ENCODE measurements at regions not wholly inside any gene's neighbourhood (a gene's known extent, or its start where the extent isn't known, plus 50 kb on each side); places are given as distances from the start of the nearest gene placed in this dataset.

DNA sequence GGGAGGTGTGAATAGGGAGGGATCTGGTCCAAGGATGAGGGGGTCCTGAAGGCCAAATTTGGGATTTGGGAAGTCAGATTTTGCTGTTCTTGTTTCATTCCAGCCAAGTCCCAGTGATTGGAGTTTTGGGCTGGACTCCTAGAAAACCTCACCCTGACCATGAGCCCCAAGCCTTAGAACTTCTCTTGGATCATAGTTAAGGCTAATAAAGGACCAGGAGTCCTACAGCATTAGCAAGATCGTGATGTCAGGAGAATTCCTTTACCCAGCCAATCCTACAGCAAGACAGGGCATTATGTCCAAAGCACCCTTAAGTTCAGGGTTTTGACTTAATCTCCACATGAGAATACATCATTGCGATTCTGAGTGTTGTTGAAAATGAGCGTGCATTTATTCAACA is 85.0 kb downstream of the SOX9 start:
- no peaks in the 10 kb centered on the region for H3K4me1 ChIP-seq
- TF ChIP-seq, protein P1, sequence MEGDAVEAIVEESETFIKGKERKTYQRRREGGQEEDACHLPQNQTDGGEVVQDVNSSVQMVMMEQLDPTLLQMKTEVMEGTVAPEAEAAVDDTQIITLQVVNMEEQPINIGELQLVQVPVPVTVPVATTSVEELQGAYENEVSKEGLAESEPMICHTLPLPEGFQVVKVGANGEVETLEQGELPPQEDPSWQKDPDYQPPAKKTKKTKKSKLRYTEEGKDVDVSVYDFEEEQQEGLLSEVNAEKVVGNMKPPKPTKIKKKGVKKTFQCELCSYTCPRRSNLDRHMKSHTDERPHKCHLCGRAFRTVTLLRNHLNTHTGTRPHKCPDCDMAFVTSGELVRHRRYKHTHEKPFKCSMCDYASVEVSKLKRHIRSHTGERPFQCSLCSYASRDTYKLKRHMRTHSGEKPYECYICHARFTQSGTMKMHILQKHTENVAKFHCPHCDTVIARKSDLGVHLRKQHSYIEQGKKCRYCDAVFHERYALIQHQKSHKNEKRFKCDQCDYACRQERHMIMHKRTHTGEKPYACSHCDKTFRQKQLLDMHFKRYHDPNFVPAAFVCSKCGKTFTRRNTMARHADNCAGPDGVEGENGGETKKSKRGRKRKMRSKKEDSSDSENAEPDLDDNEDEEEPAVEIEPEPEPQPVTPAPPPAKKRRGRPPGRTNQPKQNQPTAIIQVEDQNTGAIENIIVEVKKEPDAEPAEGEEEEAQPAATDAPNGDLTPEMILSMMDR (IDR thresholded peaks at IDR 0.05; ENCODE audit: insufficient read depth in 1 of 2, low read depth in 1 of 2, low read length in 1 of 2, severe bottlenecking in 1 of 2, unreplicated experiment in 1 of 2) = no peak
- H3K36me3 Mint-ChIP-seq (ENCODE audit: insufficient read depth, unreplicated experiment) = no peaks in the 10 kb centered on the region
- POLR2A ChIA-PET = no interaction called here
- no peak overlapping the region for H3K4me3 Mint-ChIP-seq (ENCODE audit: unreplicated experiment)
- no peaks in the 10 kb centered on the region for H3K9me3 Mint-ChIP-seq (ENCODE audit: unreplicated experiment)
- H3K4me3 ChIP-seq (ENCODE audit: low read depth, low read length) = no peak overlapping the region
- BruUV-seq (replicated peaks) = no TSS peak
- intact Hi-C loops (cut with micrococcal nuclease; ENCODE audit: unreplicated experiment) = no loop called here
- CTCF ChIA-PET = no interaction called here
- no peaks in the 10 kb centered on the region for H3K36me3 ChIP-seq (ENCODE audit: control insufficient read depth, insufficient read depth, low read length)
- H3K27ac Mint-ChIP-seq (ENCODE audit: unreplicated experiment) = no peak overlapping the region
- H3K27me3 ChIP-seq (replicated peaks; ENCODE audit: control insufficient read depth, insufficient read depth, low read length) = no peaks in the 10 kb centered on the region
- H3K4me1 Mint-ChIP-seq (ENCODE audit: low read depth, unreplicated experiment) = no peaks in the 10 kb centered on the region
- no peaks in the 10 kb centered on the region for H3K27me3 Mint-ChIP-seq (ENCODE audit: insufficient read depth, unreplicated experiment)
- H3K9me3 ChIP-seq = no peaks in the 10 kb centered on the region
- no peak for DNase-seq

DNA sequence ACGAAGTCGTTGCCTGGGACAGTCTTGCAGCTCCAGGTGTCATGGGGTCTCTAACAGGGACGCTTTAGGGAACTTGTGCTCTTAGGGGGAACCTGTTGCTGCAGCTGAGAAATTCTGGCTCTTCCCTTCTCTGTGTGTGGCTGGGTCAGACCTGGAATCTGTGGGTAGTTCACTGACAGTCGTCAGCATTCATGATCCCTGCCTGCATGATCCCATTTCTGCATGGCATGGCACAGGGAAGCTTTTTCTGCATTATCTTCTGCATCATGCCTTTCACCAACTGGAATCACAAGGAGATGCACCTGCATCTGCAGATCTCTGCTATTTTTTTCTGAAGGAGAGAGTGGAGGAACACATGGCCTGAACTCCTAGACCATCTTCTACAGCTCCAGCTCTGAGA is 85.6 kb downstream of the SOX9 start:
- no TSS peak for BruUV-seq (replicated peaks)

DNA sequence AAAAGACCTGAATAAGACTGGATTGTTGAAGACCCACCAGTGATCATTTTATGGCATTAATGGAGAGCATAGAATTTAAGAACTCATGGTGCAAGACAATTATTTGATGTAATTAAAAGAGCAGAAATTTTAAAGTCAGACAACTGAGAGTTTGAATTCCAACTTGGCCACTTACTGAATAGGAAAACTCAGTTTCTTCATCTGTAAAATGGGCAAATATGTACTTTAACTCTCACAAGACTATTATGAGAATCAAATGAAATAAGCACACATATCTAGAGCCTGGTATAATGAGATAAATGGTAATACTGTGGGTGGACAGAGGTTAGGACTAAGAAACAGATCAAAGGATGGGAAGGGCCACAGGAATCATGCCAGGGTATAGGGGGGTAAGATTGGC is 88.0 kb downstream of the SOX9 start:
- POLR2A ChIA-PET = no interaction called here
- no peak overlapping the region for H3K4me3 ChIP-seq (ENCODE audit: low read depth, low read length)
- H3K9me3 ChIP-seq = no peaks in the 10 kb centered on the region
- intact Hi-C loops (cut with micrococcal nuclease; ENCODE audit: unreplicated experiment) = no loop called here
- H3K27ac Mint-ChIP-seq (ENCODE audit: unreplicated experiment) = no peak overlapping the region
- H3K27me3 Mint-ChIP-seq (ENCODE audit: insufficient read depth, unreplicated experiment) = no peaks in the 10 kb centered on the region
- TF ChIP-seq, protein P1 (IDR thresholded peaks at IDR 0.05; ENCODE audit: insufficient read depth in 1 of 2, low read depth in 1 of 2, low read length in 1 of 2, severe bottlenecking in 1 of 2, unreplicated experiment in 1 of 2) = no peak
- no peak overlapping the region for H3K4me3 Mint-ChIP-seq (ENCODE audit: unreplicated experiment)
- no peaks in the 10 kb centered on the region for H3K9me3 Mint-ChIP-seq (ENCODE audit: unreplicated experiment)
- no TSS peak for BruUV-seq (replicated peaks)
- H3K36me3 ChIP-seq (ENCODE audit: control insufficient read depth, insufficient read depth, low read length) = no peaks in the 10 kb centered on the region
- no peak for DNase-seq
- no peaks in the 10 kb centered on the region for H3K4me1 Mint-ChIP-seq (ENCODE audit: low read depth, unreplicated experiment)
- H3K36me3 Mint-ChIP-seq (ENCODE audit: insufficient read depth, unreplicated experiment) = no peaks in the 10 kb centered on the region
- no peaks in the 10 kb centered on the region for H3K4me1 ChIP-seq
- H3K27me3 ChIP-seq (replicated peaks; ENCODE audit: control insufficient read depth, insufficient read depth, low read length) = no peaks in the 10 kb centered on the region
- CTCF ChIA-PET = no interaction called here

More for the DNA sequence above, 85.6 kb downstream of the SOX9 start:
- CTCF ChIA-PET = no interaction called here
- H3K4me1 Mint-ChIP-seq (ENCODE audit: low read depth, unreplicated experiment) = no peaks in the 10 kb centered on the region
- no peaks in the 10 kb centered on the region for H3K27me3 Mint-ChIP-seq (ENCODE audit: insufficient read depth, unreplicated experiment)
- Histone ChIP-seq H3K36me3 (ENCODE audit: control insufficient read depth, insufficient read depth, low read length) (no peaks in the 10 kb centered on the region), H3K27me3 (replicated peaks; ENCODE audit: control insufficient read depth, insufficient read depth, low read length) (no peaks in the 10 kb centered on the region), H3K4me3 (ENCODE audit: low read depth, low read length) (no peak overlapping the region), H3K9me3 (no peaks in the 10 kb centered on the region), H3K4me1 (no peaks in the 10 kb centered on the region)
- POLR2A ChIA-PET = no interaction called here
- intact Hi-C loops (cut with micrococcal nuclease; ENCODE audit: unreplicated experiment) = no loop called here
- no peak overlapping the region for H3K27ac Mint-ChIP-seq (ENCODE audit: unreplicated experiment)
- no peaks in the 10 kb centered on the region for H3K36me3 Mint-ChIP-seq (ENCODE audit: insufficient read depth, unreplicated experiment)
- no peaks in the 10 kb centered on the region for H3K9me3 Mint-ChIP-seq (ENCODE audit: unreplicated experiment)
- no peak for DNase-seq
- TF ChIP-seq, protein P1 (IDR thresholded peaks at IDR 0.05; ENCODE audit: insufficient read depth in 1 of 2, low read depth in 1 of 2, low read length in 1 of 2, severe bottlenecking in 1 of 2, unreplicated experiment in 1 of 2) = no peak
- no peak overlapping the region for H3K4me3 Mint-ChIP-seq (ENCODE audit: unreplicated experiment)

Measured in Caco-2 (cell line).